Small intestine (tissue), 7 donors: ENCODE measurements at regions not wholly inside any gene's neighbourhood (a gene's known extent, or its start where the extent isn't known, plus 50 kb on each side); places are given as distances from the start of the nearest gene placed in this dataset.

ENCODE experiments used
- DNase-seq, 2 donors: peaks; one replicate each; pipeline versions ENCODE4 v3.0.0 to v3.0.0-alpha.2; 2013
- FAIRE-seq: peaks from 2 replicates; lab custom pipeline; 2012; peaks lifted over from hg19 to GRCh38; lab: Jason Lieb, UNC
- H3K27ac ChIP-seq, 3 donors: one replicate each; pipeline ENCODE4 v1.5.1; 2013; ENCODE audit warnings: low read length in 2 of 3, mild to moderate bottlenecking in 2 of 3, control low read depth in 1 of 3, inconsistent platforms in 1 of 3, low read depth in 1 of 3, moderate library complexity in 1 of 3
- H3K27me3 ChIP-seq, 3 donors: one replicate each; pipeline ENCODE4 v1.6.1; 2013; ENCODE audit warnings: low read length in 3 of 3, inconsistent platforms in 1 of 3; ENCODE audit not compliant: control insufficient read depth in 3 of 3, insufficient read depth in 3 of 3
- H3K36me3 ChIP-seq, 3 donors: one replicate each; pipeline ENCODE4 v1.6.1; 2013; ENCODE audit warnings: low read length in 3 of 3, inconsistent platforms in 1 of 3, low read depth in 1 of 3, mild to moderate bottlenecking in 1 of 3, moderate library complexity in 1 of 3; ENCODE audit not compliant: control insufficient read depth in 3 of 3, insufficient read depth in 2 of 3
- H3K4me1 ChIP-seq, 3 donors: one replicate each; pipeline ENCODE4 v1.6.1; 2013; ENCODE audit warnings: low read length in 2 of 3, inconsistent platforms in 1 of 3, low read depth in 1 of 3, mild to moderate bottlenecking in 1 of 3, moderate library complexity in 1 of 3; ENCODE audit not compliant: control insufficient read depth in 3 of 3, insufficient read depth in 2 of 3
- H3K4me3 ChIP-seq, 3 donors: one replicate each; pipeline ENCODE4 v1.5.1; 2013; ENCODE audit warnings: low read length in 3 of 3, control low read depth in 1 of 3, inconsistent platforms in 1 of 3, low read depth in 1 of 3, mild to moderate bottlenecking in 1 of 3, moderate library complexity in 1 of 3
- H3K9me3 ChIP-seq, 2 donors: one replicate each; pipeline ENCODE4 v1.6.1; 2013; ENCODE audit warnings: low read depth in 1 of 2, low read length in 1 of 2; ENCODE audit not compliant: control insufficient read depth in 2 of 2, insufficient read depth in 1 of 2
- WGBS, 3 donors: extraction: QIAGEN DNeasy Blood & Tissue Kit; methylation state at CpG; one replicate each; pipeline ENCODE4 v1.1.7; 2013; 5-methylcytosine and 5-hydroxymethylcytosine counted together
- donor health status: healthy with polysubstance abuse.
- donor health status: control.
- donor health status: control.
- donor health status: Bipolar disorder and iron deficiency.
- donor health status: healthy.

DNA sequence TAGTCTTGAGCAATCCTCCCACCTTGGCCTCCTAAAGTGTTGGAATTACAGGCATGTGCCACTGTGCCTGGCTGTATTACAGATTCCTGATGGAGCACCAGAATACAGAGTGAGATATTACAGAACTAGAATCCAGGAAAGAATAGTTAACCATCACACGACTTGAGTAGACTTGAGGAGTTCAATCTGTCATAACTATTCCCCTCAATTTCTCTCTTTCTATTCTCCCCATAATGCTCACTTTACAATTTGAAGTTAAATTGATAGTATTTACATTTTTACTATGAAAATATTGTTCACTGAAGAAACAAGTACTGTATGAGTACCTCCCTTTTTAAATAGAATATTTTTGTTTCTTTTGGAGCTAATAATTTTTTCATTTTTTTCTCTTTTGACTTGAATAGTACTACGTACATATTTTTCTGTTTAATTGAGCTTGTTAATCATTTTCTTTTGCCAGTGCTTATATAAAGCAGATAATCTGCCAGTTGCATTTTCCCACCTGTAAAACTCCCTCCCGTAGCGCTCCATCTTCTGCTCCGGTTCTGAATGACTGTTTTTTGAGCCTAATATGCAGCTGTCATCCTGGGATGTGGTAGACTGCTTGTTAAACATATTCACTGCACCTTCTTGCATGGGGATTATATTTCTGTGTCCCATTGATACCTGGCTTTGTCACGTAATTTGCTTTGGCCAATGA lies 105.5 kb downstream of the MYCN start:
- Histone ChIP-seq H3K27me3 (no peaks in the 10 kb centered on the region), H3K4me1 (peaks cover 0 to 3% (median 0%) of the 10 kb centered on the region in 3 donors), H3K27ac (no peak overlapping the region), H3K36me3 (no peaks in the 10 kb centered on the region), H3K9me3 (no peaks in the 10 kb centered on the region), H3K4me3 (no peak overlapping the region)
- WGBS, 3 donors: 81 to 92% (median 86%) methylated on average over 6 of the region's 6 CpGs
- FAIRE-seq (no peak), DNase-seq (no peak)

DNA sequence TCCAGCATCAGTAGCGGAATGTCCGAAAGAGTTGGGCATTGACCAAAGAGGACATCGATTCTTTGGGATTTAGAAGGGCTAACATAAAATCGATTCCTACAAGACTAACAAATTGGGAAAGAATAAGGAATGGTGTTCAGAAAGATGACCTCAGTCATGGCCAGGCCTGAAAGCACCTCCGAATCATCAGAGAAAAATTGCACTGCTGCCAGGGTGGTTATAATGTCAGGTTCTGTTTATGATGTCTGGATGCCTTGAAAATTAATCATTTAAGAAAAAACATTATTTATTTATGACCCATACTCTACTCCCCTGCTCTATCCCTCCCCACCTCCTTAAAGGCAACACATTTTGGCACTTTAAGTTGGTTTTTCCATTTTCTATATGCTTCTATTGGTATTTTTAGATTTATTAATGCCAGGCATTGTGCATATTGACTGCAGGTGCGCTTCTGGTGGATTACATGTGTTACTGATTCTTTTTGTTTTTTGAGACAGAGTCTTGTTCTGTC lies 104.7 kb downstream of the MYCN start:
- no peaks in the 10 kb centered on the region for H3K27me3 ChIP-seq
- no peak for FAIRE-seq
- H3K4me3 ChIP-seq: no peak overlapping the region
- 92 to 93% (median 93%) methylated on average over 6 of the region's 6 CpGs for WGBS, 3 donors
- no peak overlapping the region for H3K27ac ChIP-seq
- no peak for DNase-seq
- no peaks in the 10 kb centered on the region for H3K36me3 ChIP-seq
- H3K9me3 ChIP-seq: no peaks in the 10 kb centered on the region
- no peaks in the 10 kb centered on the region for H3K4me1 ChIP-seq

DNA sequence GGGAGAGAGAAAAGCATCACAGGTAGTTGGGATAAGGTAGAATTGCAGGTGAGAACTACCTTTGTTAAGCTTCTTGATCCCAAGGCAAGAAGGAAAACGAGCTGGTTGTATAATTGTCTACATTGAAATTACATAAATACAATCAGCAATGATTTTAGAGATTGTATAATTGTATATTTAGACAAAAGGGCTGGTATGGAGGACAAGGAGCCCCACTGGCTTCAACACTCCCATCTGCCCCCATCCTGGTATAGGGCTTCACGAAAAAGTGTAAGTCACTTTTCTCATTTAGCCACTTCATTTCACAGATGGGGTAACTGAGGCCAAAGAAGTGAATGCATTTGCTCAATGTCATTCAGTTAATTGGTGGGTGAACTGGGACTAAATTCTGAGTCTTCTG lies 103.3 kb downstream of the MYCN start:
- Histone ChIP-seq H3K27me3 (peaks cover 0 to 2% (median 0%) of the 10 kb centered on the region in 3 donors), H3K36me3 (no peaks in the 10 kb centered on the region), H3K27ac (no peak overlapping the region), H3K4me1 (no peaks in the 10 kb centered on the region), H3K4me3 (no peak overlapping the region), H3K9me3 (no peaks in the 10 kb centered on the region)
- DNase-seq (no peak), FAIRE-seq (no peak)
- 71 to 81% (median 77%) methylated on average over 2 of the region's 2 CpGs for WGBS, 3 donors

DNA sequence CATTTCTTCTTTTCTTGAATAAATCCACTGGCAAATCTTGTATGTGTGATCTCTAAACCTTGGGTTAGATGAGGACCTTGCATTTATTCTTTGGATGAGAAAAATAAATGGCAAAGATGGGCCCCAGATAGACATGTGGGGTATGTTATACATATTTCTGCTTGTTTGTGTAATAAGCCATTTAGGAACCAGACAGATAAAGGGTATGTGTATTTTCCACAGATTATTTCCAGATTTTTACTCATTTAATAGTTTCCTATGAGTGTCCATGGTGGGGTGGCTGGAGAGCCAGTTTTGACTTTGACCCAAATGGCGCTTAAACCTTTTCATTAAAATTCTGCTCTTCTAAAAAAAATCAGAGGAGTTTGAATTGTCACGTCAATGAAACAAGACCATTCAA lies 102.8 kb downstream of the MYCN start:
- 91 to 94% (median 93%) methylated on average over 2 of the region's 2 CpGs for WGBS, 3 donors
- no peak overlapping the region for H3K4me3 ChIP-seq
- no peaks in the 10 kb centered on the region for H3K36me3 ChIP-seq
- peaks cover 0 to 2% (median 0%) of the 10 kb centered on the region in 3 donors for H3K27me3 ChIP-seq
- no peak overlapping the region for H3K27ac ChIP-seq
- no peak for DNase-seq
- H3K9me3 ChIP-seq: no peaks in the 10 kb centered on the region
- no peak for FAIRE-seq
- no peaks in the 10 kb centered on the region for H3K4me1 ChIP-seq

DNA sequence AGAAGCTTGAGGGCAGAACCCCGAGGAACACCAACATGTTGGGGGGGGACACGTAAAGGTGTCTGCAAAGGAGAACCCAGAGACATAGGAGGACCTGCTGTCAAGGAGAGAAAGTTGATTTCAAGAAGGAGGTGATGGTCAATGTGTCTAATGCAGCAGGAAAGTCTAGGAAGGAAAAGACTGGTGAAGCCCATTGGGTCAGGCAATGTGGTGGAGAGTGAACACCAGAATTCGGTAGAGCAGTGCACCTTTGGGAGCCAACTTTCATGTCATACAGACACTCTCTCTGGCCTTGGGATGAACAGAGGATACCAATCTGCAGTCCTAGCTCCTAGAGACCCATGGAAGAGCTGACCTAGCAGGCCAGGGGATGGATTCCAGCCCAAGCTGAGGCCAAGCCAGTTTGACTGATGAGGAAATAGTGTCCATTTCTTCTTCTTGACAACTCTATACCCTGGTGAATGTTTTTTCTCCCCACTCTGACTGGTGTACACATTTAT lies 101.9 kb downstream of the MYCN start:
- DNase-seq: no peak
- Histone ChIP-seq H3K9me3 (no peaks in the 10 kb centered on the region), H3K4me3 (no peak overlapping the region), H3K36me3 (no peaks in the 10 kb centered on the region), H3K27ac (no peak overlapping the region), H3K27me3 (peaks cover 0 to 2% (median 0%) of the 10 kb centered on the region in 3 donors), H3K4me1 (no peaks in the 10 kb centered on the region)
- 90 to 95% (median 94%) methylated on average over 3 of the region's 3 CpGs for WGBS, 3 donors
- no peak for FAIRE-seq

DNA sequence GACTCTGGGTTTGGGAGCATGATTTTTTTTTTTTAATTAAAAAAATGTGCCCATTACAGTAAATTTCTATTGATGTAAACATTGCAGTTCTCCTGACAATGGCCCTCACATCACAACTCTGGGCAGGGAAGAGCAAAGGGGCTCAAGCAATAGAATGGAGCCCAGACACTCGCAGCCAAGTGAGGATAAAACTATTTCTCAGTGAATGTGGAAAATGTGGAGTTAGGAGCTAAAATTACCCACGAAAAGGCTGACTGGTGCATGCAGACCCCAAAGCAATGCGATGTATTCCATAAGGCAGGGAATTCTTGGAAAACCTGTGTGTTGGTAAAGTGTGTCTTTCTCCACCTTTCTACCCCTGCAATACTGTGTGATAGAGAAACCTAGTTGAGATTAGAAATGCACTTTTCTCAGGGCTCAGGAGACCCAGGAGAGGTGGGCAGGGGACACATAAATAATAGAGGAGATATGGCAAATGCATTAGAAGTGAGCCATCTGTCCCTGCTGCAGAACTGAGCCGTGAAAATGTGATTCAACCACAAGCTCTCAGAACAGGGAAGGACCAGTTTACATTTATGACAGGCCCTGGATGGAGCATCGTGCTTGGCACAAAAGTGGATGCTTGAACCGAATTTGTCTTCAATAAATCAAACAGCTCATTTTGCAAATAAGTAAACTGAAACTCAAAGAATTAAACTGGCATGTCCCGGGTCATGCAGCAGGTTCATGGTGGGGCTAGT lies 100.1 kb downstream of the MYCN start:
- DNase-seq (no peak), FAIRE-seq (no peak)
- H3K4me1 ChIP-seq: no peaks in the 10 kb centered on the region
- H3K4me3 ChIP-seq: no peak overlapping the region
- no peak overlapping the region for H3K27ac ChIP-seq
- no peaks in the 10 kb centered on the region for H3K9me3 ChIP-seq
- WGBS, 3 donors: 71 to 84% (median 78%) methylated on average over 7 of the region's 7 CpGs
- peaks cover 0 to 2% (median 0%) of the 10 kb centered on the region in 3 donors for H3K27me3 ChIP-seq
- H3K36me3 ChIP-seq: no peaks in the 10 kb centered on the region

DNA sequence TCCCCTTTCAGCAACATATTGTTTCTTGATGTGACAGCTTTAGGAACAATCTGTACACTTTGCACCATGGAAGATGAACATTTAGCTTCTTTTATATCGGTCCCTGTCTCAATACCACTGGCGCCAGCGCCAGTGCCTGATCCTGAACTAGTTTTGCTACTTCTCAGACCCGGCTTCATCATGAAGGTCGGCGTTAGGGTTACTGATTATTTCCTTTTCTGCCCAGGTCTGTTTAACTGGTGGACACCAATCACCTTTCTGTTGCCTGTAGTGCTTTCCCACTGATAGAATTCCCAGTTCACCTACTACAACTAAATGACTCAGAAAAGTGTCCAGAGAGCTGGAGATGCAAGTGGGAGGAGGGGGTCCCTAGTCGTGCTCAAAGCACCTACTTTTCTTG lies 99.5 kb downstream of the MYCN start:
- no peaks in the 10 kb centered on the region for H3K4me1 ChIP-seq
- 77 to 83% (median 81%) methylated on average over 7 of the region's 7 CpGs for WGBS, 3 donors
- H3K36me3 ChIP-seq: no peaks in the 10 kb centered on the region
- DNase-seq (no peak), FAIRE-seq (no peak)
- H3K4me3 ChIP-seq: no peak overlapping the region
- H3K9me3 ChIP-seq: no peaks in the 10 kb centered on the region
- H3K27ac ChIP-seq: no peak overlapping the region
- peaks cover 0 to 2% (median 0%) of the 10 kb centered on the region in 3 donors for H3K27me3 ChIP-seq

DNA sequence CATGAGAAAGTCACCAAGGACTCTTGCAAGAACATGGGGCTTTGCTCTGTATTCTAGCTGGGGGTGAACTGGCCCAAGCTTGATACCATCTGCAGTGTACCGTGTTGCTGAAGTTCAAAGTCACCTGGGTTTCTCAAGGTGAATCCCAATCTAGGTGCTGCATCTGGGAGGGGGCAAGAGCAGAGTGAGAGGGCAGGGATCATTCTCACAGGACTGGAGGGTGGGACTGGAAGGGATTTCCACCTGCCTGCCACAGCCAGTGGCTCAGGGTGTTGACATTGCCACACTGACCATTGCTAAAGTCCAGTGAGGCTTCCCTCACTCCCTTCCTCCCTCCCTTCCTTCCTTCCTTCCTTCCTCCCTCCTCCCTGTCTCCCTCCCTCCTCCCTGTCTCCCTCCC lies 98.7 kb downstream of the MYCN start:
- Histone ChIP-seq H3K36me3 (no peaks in the 10 kb centered on the region), H3K4me3 (no peak overlapping the region), H3K27me3 (peaks cover 0 to 2% (median 0%) of the 10 kb centered on the region in 3 donors), H3K27ac (no peak overlapping the region), H3K9me3 (no peaks in the 10 kb centered on the region), H3K4me1 (no peaks in the 10 kb centered on the region)
- DNase-seq: no peak
- FAIRE-seq: no peak
- 22 to 60% (median 39%) methylated on average over 1 of the region's 1 CpG for WGBS, 3 donors
